ENCODE measurements at regions not wholly inside any gene's neighbourhood (a gene's known extent, or its start where the extent isn't known, plus 50 kb on each side); places are given as distances from the start of the nearest gene placed in this dataset.

DNA sequence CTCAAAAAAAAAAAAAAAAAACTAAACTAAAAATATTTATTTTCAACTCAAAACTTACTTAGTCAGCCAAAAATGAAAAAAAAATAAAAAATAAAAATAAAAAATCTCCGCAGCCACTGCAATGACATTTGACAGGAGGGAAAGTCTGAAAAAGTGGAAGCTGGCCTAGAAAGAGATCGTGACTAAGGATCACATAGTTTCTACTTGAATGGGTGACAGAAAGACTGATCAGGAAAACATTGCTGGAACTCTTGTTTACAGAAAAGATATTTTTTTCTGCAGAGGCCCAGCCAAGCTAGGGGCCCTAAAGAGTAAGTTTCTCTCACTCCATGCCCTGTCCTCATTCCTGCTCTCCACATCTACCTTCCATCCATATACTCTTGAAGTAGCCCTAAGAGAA is 92.8 kb upstream of the KCND2 start:
- TF ChIP-seq, protein P1, sequence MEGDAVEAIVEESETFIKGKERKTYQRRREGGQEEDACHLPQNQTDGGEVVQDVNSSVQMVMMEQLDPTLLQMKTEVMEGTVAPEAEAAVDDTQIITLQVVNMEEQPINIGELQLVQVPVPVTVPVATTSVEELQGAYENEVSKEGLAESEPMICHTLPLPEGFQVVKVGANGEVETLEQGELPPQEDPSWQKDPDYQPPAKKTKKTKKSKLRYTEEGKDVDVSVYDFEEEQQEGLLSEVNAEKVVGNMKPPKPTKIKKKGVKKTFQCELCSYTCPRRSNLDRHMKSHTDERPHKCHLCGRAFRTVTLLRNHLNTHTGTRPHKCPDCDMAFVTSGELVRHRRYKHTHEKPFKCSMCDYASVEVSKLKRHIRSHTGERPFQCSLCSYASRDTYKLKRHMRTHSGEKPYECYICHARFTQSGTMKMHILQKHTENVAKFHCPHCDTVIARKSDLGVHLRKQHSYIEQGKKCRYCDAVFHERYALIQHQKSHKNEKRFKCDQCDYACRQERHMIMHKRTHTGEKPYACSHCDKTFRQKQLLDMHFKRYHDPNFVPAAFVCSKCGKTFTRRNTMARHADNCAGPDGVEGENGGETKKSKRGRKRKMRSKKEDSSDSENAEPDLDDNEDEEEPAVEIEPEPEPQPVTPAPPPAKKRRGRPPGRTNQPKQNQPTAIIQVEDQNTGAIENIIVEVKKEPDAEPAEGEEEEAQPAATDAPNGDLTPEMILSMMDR (IDR thresholded peaks at IDR 0.05; ENCODE audit: low read depth, low read length), result no peak
- H3K9me3 ChIP-seq (ENCODE audit: low read depth), result no peaks in the 10 kb centered on the region
- no peaks in the 10 kb centered on the region for H3K36me3 ChIP-seq
- no peaks in the 10 kb centered on the region for H3K4me1 ChIP-seq (ENCODE audit: low read depth)
- no peak for DNase-seq (ENCODE audit: low read depth in 1 of 2, low spot score in 1 of 2)
- no peaks in the 10 kb centered on the region for H3K27me3 ChIP-seq
- no peak overlapping the region for H3K27ac ChIP-seq
- no peak overlapping the region for H3K4me3 ChIP-seq

DNA sequence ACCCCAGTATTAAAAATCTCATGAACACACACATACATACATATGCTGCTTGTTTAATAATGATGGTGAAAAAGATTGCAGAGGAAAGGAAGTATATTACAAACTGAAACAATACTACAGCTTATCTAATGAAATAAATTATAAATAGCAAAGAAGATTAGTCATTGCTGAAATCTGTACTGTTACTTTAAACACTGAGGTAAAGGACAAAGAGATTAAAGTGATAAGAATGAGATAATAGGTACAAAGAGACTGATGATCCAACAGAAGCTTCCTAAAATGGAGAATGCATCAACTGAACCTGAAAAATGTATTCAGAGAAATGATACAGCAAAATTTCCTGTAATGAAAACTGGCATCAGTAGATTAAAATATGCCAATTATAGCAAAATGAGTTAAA is 91.5 kb upstream of the KCND2 start:
- H3K27ac ChIP-seq, result no peak overlapping the region
- TF ChIP-seq, protein P1 (IDR thresholded peaks at IDR 0.05; ENCODE audit: low read depth, low read length), result no peak
- H3K27me3 ChIP-seq, result no peaks in the 10 kb centered on the region
- H3K4me1 ChIP-seq (ENCODE audit: low read depth), result no peaks in the 10 kb centered on the region
- no peak for DNase-seq (ENCODE audit: low read depth in 1 of 2, low spot score in 1 of 2)
- H3K9me3 ChIP-seq (ENCODE audit: low read depth), result no peaks in the 10 kb centered on the region
- no peak overlapping the region for H3K4me3 ChIP-seq
- no peaks in the 10 kb centered on the region for H3K36me3 ChIP-seq

DNA sequence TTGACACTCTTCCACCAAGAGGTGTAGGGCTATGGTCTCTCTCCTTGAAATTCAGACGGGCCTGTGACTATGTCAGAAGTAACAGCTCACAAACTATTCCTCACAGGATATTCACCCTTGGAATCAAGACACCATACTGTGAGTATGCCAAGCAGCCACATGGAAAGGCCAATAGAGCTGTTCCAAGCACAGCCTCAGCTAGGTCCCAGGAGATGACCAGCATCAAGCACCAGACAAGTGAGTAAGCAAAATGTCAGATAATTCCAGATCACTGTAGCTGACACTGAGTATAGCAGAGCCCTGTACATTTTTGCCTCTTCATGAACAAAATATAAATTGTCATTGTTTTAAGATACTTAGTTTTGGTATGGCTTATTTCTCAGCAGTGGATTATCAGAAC is 88.1 kb upstream of the KCND2 start:
- no peaks in the 10 kb centered on the region for H3K9me3 ChIP-seq (ENCODE audit: low read depth)
- no peaks in the 10 kb centered on the region for H3K4me1 ChIP-seq (ENCODE audit: low read depth)
- no peaks in the 10 kb centered on the region for H3K27me3 ChIP-seq
- no peaks in the 10 kb centered on the region for H3K36me3 ChIP-seq
- no peak overlapping the region for H3K4me3 ChIP-seq
- DNase-seq (ENCODE audit: low read depth in 1 of 2, low spot score in 1 of 2), result no peak
- TF ChIP-seq, protein P1 (IDR thresholded peaks at IDR 0.05; ENCODE audit: low read depth, low read length), result no peak
- no peak overlapping the region for H3K27ac ChIP-seq

DNA sequence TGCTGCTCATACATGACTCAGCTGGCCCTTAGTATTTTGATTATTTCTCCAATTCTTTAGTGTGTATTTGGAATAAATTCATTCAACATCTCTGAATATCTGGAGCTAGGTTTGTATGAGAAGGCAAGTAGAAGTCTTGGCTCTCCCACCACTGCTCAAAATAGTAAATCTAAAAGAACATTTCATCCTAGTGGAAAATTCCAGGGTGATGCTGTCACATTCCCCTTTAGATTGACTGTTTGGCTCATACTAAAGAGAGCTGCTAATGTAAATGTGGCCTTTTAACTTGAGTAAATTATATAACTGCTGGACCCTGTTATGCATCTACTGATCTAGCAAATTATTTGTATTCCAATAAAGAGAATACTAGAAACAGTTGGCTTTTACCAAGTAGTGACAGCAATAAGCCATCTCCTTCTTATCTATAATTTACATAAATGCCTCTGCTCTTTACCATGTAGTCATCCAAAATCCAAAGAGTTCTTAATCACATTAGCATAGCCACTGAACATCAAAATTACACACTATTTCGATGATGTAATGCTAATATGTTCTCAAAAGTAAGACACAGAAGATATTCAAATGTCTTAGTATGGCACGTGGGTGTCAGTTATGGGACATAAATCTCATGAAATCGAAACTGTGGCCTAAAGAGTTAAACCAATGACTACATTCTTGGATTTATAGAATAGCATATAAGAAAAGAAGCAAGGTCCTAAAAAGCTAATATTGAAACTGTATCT is 86.9 kb upstream of the KCND2 start:
- no peaks in the 10 kb centered on the region for H3K9me3 ChIP-seq (ENCODE audit: low read depth)
- no peaks in the 10 kb centered on the region for H3K36me3 ChIP-seq
- no peak overlapping the region for H3K4me3 ChIP-seq
- no peak for DNase-seq (ENCODE audit: low read depth in 1 of 2, low spot score in 1 of 2)
- H3K4me1 ChIP-seq (ENCODE audit: low read depth), result no peaks in the 10 kb centered on the region
- TF ChIP-seq, protein P1 (IDR thresholded peaks at IDR 0.05; ENCODE audit: low read depth, low read length), result no peak
- no peak overlapping the region for H3K27ac ChIP-seq
- H3K27me3 ChIP-seq, result no peaks in the 10 kb centered on the region

DNA sequence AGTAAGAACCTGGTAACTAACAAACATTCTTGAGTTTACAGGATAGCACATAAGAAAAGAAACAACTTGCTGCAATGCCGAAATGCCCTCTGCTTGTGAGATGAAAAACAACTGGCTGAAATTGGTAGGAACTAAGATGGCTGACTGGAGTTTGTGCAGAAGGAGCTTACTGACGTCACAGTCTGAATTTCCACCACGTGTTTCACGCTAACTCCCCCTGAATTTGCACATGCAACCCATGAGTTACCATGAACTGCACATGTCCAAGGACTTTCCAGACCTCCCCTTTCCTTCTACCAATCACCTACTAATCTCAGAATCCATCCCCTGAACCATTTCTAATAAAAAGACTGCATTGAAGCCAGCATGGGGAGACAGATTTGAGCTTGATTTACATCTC is 86.3 kb upstream of the KCND2 start:
- H3K27ac ChIP-seq, result no peak overlapping the region
- H3K4me3 ChIP-seq, result no peak overlapping the region
- no peaks in the 10 kb centered on the region for H3K36me3 ChIP-seq
- no peaks in the 10 kb centered on the region for H3K27me3 ChIP-seq
- no peaks in the 10 kb centered on the region for H3K4me1 ChIP-seq (ENCODE audit: low read depth)
- H3K9me3 ChIP-seq (ENCODE audit: low read depth), result no peaks in the 10 kb centered on the region
- no peak for DNase-seq (ENCODE audit: low read depth in 1 of 2, low spot score in 1 of 2)
- TF ChIP-seq, protein P1 (IDR thresholded peaks at IDR 0.05; ENCODE audit: low read depth, low read length), result no peak

All from cardiac muscle cell (in vitro differentiated cells and primary cell).